Vagina (tissue), 2 donors: ENCODE measurements at regions not wholly inside any gene's neighbourhood (a gene's known extent, or its start where the extent isn't known, plus 50 kb on each side); places are given as distances from the start of the nearest gene placed in this dataset.

Source experiments
- POLR2AphosphoS5 ChIP-seq, 2 donors: sonication (generic); formaldehyde crosslinking; IDR thresholded peaks; one replicate each; pipeline ENCODE4 v1.9.0; 2017; ENCODE audit warnings: antibody characterized with exemption in 2 of 2, mild to moderate bottlenecking in 2 of 2, low read depth in 1 of 2; ENCODE audit not compliant: insufficient read depth in 1 of 2
- TF ChIP-seq, protein P1 (sequence below), 3 experiments: fragments of 450-650 bp in 2 of 3; fragments of 200-600 bp in 1 of 3; sonication (generic) in 1 of 3; IDR thresholded peaks; one replicate each; pipeline ENCODE4 v1.5.1; 2017 to 2019; ENCODE audit warnings: antibody characterized with exemption in 3 of 3, mild to moderate bottlenecking in 2 of 3, moderate library complexity in 2 of 3

DNA sequence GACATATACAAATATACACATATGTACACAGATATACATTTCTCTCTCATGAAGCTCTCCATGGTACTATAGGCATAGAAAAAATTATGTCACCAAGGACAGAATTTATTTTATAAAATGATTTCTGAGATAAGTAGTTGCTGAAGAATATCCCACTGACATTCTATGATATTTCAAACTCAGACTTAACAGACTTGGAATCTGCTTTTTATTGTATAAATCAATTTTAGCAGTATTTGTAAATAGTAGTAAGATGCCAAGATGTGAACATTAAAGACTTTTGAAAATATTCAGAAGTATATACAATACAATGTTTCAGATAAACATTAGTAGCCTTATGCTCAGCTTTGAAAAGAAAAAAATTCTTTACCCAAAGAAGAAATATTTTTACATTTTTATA, 107.4 kb upstream of the ARGLU1 start:
- no peak for TF ChIP-seq POLR2AphosphoS5 (IDR thresholded peaks at IDR 0.05; ENCODE audit: insufficient read depth in 1 of 2, low read depth in 1 of 2)
- TF ChIP-seq, protein P1, sequence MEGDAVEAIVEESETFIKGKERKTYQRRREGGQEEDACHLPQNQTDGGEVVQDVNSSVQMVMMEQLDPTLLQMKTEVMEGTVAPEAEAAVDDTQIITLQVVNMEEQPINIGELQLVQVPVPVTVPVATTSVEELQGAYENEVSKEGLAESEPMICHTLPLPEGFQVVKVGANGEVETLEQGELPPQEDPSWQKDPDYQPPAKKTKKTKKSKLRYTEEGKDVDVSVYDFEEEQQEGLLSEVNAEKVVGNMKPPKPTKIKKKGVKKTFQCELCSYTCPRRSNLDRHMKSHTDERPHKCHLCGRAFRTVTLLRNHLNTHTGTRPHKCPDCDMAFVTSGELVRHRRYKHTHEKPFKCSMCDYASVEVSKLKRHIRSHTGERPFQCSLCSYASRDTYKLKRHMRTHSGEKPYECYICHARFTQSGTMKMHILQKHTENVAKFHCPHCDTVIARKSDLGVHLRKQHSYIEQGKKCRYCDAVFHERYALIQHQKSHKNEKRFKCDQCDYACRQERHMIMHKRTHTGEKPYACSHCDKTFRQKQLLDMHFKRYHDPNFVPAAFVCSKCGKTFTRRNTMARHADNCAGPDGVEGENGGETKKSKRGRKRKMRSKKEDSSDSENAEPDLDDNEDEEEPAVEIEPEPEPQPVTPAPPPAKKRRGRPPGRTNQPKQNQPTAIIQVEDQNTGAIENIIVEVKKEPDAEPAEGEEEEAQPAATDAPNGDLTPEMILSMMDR (IDR thresholded peaks at IDR 0.05): no peak
